KMS-11 (cell line): ENCODE measurements at regions not wholly inside any gene's neighbourhood (a gene's known extent, or its start where the extent isn't known, plus 50 kb on each side); places are given as distances from the start of the nearest gene placed in this dataset.

Experiments
- H2AFZ ChIP-seq: fragments of 200-600 bp; sonication (generic); 2 replicates; pipeline ENCODE4 v1.6.1; 2016; ENCODE audit warnings: antibody characterized with exemption, mixed run types, low read depth
- H3K27ac ChIP-seq: fragments of 200-600 bp; sonication (generic); 2 replicates; pipeline ENCODE4 v1.6.1; 2016; ENCODE audit warnings: mild to moderate bottlenecking, mixed run types
- H3K27me3 ChIP-seq: fragments of 200-600 bp; sonication (generic); 2 replicates; pipeline ENCODE4 v1.6.1; 2017; ENCODE audit warnings: mild to moderate bottlenecking, low read depth, mixed run types, moderate library complexity; ENCODE audit not compliant: insufficient read depth
- H3K36me3 ChIP-seq: fragments of 200-600 bp; sonication (generic); 2 replicates; pipeline ENCODE4 v1.6.1; 2017; ENCODE audit warnings: mild to moderate bottlenecking, mixed run types; ENCODE audit not compliant: insufficient read depth
- H3K4me1 ChIP-seq: fragments of 200-600 bp; sonication (generic); 2 replicates; pipeline ENCODE4 v1.6.1; 2016; ENCODE audit warnings: mild to moderate bottlenecking, low read depth, mixed run types; ENCODE audit not compliant: poor library complexity, severe bottlenecking
- H3K4me2 ChIP-seq: fragments of 200-600 bp; sonication (generic); 2 replicates; pipeline ENCODE4 v1.7.0; 2016; ENCODE audit warnings: mild to moderate bottlenecking, mixed run types
- H3K4me3 ChIP-seq: fragments of 200-600 bp; sonication (generic); IDR thresholded peaks from 2 replicates; pipeline ENCODE4 v1.6.1; 2017; ENCODE audit warnings: low read depth, low read length, mixed read lengths; ENCODE audit not compliant: insufficient read depth
- H3K79me2 ChIP-seq: fragments of 200-600 bp; sonication (generic); 2 replicates; pipeline ENCODE4 v1.6.1; 2016; ENCODE audit warnings: low read depth, mixed run types; ENCODE audit not compliant: insufficient read depth
- H3K9ac ChIP-seq: fragments of 200-600 bp; sonication (generic); 2 replicates; pipeline ENCODE4 v1.6.1; 2016; ENCODE audit warnings: mild to moderate bottlenecking, mixed run types
- H4K20me1 ChIP-seq: fragments of 200-600 bp; sonication (generic); 2 replicates; pipeline ENCODE4 v1.6.1; 2016; ENCODE audit warnings: mild to moderate bottlenecking, mixed run types; ENCODE audit not compliant: insufficient read depth
- CTCF ChIP-seq: fragments of 200-600 bp; sonication (generic); conservative IDR thresholded peaks from 2 replicates; pipeline ENCODE4 v1.6.1; 2017; ENCODE audit warnings: low read depth, mild to moderate bottlenecking, antibody characterized with exemption, low read length, moderate library complexity, mixed read lengths

DNA sequence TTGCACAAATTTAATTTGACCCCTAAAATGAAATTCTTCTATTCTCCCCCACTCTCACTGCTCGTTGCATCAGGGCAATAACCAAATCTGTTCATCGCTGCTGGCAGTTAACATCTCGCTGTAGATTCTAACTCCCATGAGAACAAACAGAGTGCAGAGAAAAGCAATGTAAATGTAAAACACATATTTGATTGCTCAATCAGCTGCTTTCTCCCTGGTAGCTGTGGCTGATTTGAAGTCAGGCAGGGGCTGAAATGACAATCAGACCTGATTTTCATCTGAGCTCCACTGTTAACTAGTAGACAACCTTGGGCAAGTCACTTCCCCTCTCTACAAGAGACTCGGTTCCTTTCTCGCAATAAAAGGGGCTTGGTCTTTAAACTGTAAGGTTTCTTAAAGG is 119.8 kb upstream of the CPNE4 start:
- TF ChIP-seq CTCF: no peak
- H2AFZ ChIP-seq: no peak overlapping the region
- no peaks in the 10 kb centered on the region for H3K27me3 ChIP-seq
- H3K27ac ChIP-seq: no peak overlapping the region
- no peak overlapping the region for H3K9ac ChIP-seq
- H3K4me1 ChIP-seq: no peaks in the 10 kb centered on the region
- H3K4me2 ChIP-seq: no peak overlapping the region
- no peaks in the 10 kb centered on the region for H3K79me2 ChIP-seq
- no peaks in the 10 kb centered on the region for H4K20me1 ChIP-seq
- H3K36me3 ChIP-seq: no peaks in the 10 kb centered on the region
- no peak overlapping the region for H3K4me3 ChIP-seq

DNA sequence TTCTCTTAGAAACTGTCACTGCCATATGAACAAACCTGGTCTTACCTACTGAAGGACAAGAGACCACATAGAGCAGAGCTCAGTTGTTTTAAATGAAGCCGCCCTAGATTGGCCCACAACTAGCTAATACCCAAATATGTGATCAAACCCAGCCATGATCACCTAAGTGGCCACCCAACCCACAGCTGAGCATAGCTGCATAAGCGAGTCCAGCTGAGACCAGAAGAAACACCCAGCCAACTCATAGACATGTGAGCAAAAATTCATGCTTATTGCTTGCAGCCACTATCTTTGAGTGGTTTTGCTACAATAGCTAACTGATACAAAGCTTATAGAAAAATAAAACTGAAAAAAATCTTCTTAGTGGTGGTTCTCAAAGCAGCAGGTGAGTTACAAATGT is 124.3 kb upstream of the CPNE4 start:
- Histone ChIP-seq H4K20me1 (no peaks in the 10 kb centered on the region), H3K27me3 (no peaks in the 10 kb centered on the region), H3K79me2 (no peaks in the 10 kb centered on the region), H3K36me3 (no peaks in the 10 kb centered on the region), H3K4me2 (no peak overlapping the region), H3K4me1 (no peaks in the 10 kb centered on the region), H3K9ac (no peak overlapping the region), H3K4me3 (no peak overlapping the region), H2AFZ (no peak overlapping the region), H3K27ac (no peak overlapping the region)
- TF ChIP-seq CTCF: no peak

DNA sequence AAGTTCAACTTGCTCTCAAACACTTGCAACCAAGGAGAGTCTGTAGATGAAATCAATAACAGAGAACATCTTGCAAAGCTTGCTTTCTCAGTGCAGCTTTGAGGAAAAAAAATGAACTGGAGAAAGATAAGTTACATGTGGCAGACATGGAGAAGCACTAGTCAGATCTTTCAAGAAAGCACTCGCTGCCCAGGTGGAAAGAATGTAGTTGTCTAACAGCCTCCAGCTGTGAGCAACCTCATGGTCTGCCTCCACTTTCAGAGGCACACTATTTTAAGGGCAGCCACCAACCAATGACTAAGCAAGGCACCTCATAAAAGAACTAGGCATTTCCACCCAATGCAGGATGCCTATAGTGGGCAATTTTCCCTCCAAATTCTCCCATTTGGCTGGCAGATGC is 125.4 kb upstream of the CPNE4 start:
- Histone ChIP-seq H3K4me1 (no peaks in the 10 kb centered on the region), H3K79me2 (no peaks in the 10 kb centered on the region), H3K9ac (no peak overlapping the region), H3K4me3 (no peak overlapping the region), H3K27ac (no peak overlapping the region), H2AFZ (no peak overlapping the region), H3K4me2 (no peak overlapping the region), H3K27me3 (no peaks in the 10 kb centered on the region), H4K20me1 (no peaks in the 10 kb centered on the region), H3K36me3 (no peaks in the 10 kb centered on the region)
- TF ChIP-seq CTCF: no peak

- no peaks in the 10 kb centered on the region for H3K27me3 ChIP-seq
- no peak overlapping the region for H2AFZ ChIP-seq
- no peak overlapping the region for H3K4me2 ChIP-seq
- no peaks in the 10 kb centered on the region for H3K79me2 ChIP-seq
- H3K4me1 ChIP-seq: no peaks in the 10 kb centered on the region
- no peak overlapping the region for H3K9ac ChIP-seq
- no peaks in the 10 kb centered on the region for H3K36me3 ChIP-seq
- H3K4me3 ChIP-seq: no peak overlapping the region
- TF ChIP-seq CTCF: no peak
- no peaks in the 10 kb centered on the region for H4K20me1 ChIP-seq
- no peak overlapping the region for H3K27ac ChIP-seq
These were observed 126.8 kb upstream of the CPNE4 start for GRCh38 chr3:132161608-132162007.
